OCI-LY1 (cell line): ENCODE measurements at regions not wholly inside any gene's neighbourhood (a gene's known extent, or its start where the extent isn't known, plus 50 kb on each side); places are given as distances from the start of the nearest gene placed in this dataset.

Experiments used
- CTCF ChIP-seq: fragments of 200-600 bp; sonication (generic), shearing (Covaris generic); IDR thresholded peaks from 2 replicates; pipeline ENCODE4 v1.5.1; 2017; ENCODE audit warnings: mild to moderate bottlenecking, antibody characterized with exemption, low read length, moderate library complexity, mixed read lengths
- EZH2 ChIP-seq: fragments of 200-600 bp; sonication (generic), shearing (Covaris generic); IDR thresholded peaks from 2 replicates; pipeline ENCODE4 v1.8.0; 2017; ENCODE audit warnings: borderline replicate concordance, mixed run types, mild to moderate bottlenecking, antibody characterized with exemption, low read length, moderate library complexity, mixed read lengths

- no peak for TF ChIP-seq CTCF
- no peak for TF ChIP-seq EZH2
Observed at GRCh38 chr3:40827942-40828688, 303.4 kb downstream of the ZNF621 start.
